Lung (tissue), 11 donors: ENCODE measurements at regions not wholly inside any gene's neighbourhood (a gene's known extent, or its start where the extent isn't known, plus 50 kb on each side); places are given as distances from the start of the nearest gene placed in this dataset.

Experiments
- ATAC-seq: fragments of 200-7000 bp; cut with Tn5 transposase; one replicate; pipeline ENCODE4 v1.9.1; 2020; ENCODE audit warnings: moderate number of reproducible peaks; ENCODE audit not compliant: insufficient read depth, low FRiP score
- DNase-seq, 3 donors: peaks; one replicate each; pipeline ENCODE4 v3.0.0-alpha.2; 2013 to 2017
- H3K27ac ChIP-seq, 2 donors: one replicate each; pipeline ENCODE4 v1.5.1; 2013; ENCODE audit warnings: mild to moderate bottlenecking in 2 of 2, moderate library complexity in 2 of 2, control low read depth in 1 of 2, inconsistent platforms in 1 of 2, low read depth in 1 of 2, low read length in 1 of 2
- H3K27me3 ChIP-seq, 3 donors: one replicate each; pipeline ENCODE4 v1.5.1; 2013; ENCODE audit warnings: low read length in 2 of 3; ENCODE audit not compliant: control insufficient read depth in 3 of 3, insufficient read depth in 3 of 3
- H3K36me3 ChIP-seq, 4 donors: one replicate each; pipeline ENCODE4 v1.5.1; 2013; ENCODE audit warnings: low read length in 4 of 4, mild to moderate bottlenecking in 1 of 4, moderate library complexity in 1 of 4; ENCODE audit not compliant: control insufficient read depth in 4 of 4, insufficient read depth in 4 of 4
- H3K4me1 ChIP-seq, 5 donors: one replicate each; pipeline ENCODE4 v1.5.1; 2013; ENCODE audit warnings: low read length in 5 of 5, mild to moderate bottlenecking in 2 of 5, moderate library complexity in 1 of 5; ENCODE audit not compliant: control insufficient read depth in 5 of 5, insufficient read depth in 5 of 5
- H3K4me3 ChIP-seq: one replicate; pipeline ENCODE4 v1.5.1; 2013; ENCODE audit warnings: mild to moderate bottlenecking, control low read depth, moderate library complexity
- H3K9ac ChIP-seq, 2 donors: one replicate each; pipeline ENCODE4 v1.5.1; 2013; ENCODE audit warnings: low read length in 2 of 2, control low read depth in 1 of 2; ENCODE audit not compliant: insufficient read depth in 1 of 2
- H3K9me3 ChIP-seq, 4 donors: one replicate each; pipeline ENCODE4 v1.5.1; 2013; ENCODE audit warnings: low read length in 3 of 4, mild to moderate bottlenecking in 1 of 4, moderate library complexity in 1 of 4; ENCODE audit not compliant: control insufficient read depth in 4 of 4, insufficient read depth in 3 of 4
- WGBS, 2 donors: extraction: QIAGEN DNeasy Blood & Tissue Kit; methylation state at CpG; one replicate each; pipeline ENCODE4 v1.1.7; 2013; 5-methylcytosine and 5-hydroxymethylcytosine counted together
- TF ChIP-seq, protein P1 (sequence below): IDR thresholded peaks from 2 replicates; pipeline ENCODE4 v1.5.1; 2012; ENCODE audit warnings: mild to moderate bottlenecking; ENCODE audit errors: control extremely low read depth, extremely low read depth
- donor health status: control.
- donor health status: control.
- donor health status: Bipolar disorder and iron deficiency.
- donor health status: healthy.
- donor health status: DM: yes; HTN: yes; CAD: no.

DNA sequence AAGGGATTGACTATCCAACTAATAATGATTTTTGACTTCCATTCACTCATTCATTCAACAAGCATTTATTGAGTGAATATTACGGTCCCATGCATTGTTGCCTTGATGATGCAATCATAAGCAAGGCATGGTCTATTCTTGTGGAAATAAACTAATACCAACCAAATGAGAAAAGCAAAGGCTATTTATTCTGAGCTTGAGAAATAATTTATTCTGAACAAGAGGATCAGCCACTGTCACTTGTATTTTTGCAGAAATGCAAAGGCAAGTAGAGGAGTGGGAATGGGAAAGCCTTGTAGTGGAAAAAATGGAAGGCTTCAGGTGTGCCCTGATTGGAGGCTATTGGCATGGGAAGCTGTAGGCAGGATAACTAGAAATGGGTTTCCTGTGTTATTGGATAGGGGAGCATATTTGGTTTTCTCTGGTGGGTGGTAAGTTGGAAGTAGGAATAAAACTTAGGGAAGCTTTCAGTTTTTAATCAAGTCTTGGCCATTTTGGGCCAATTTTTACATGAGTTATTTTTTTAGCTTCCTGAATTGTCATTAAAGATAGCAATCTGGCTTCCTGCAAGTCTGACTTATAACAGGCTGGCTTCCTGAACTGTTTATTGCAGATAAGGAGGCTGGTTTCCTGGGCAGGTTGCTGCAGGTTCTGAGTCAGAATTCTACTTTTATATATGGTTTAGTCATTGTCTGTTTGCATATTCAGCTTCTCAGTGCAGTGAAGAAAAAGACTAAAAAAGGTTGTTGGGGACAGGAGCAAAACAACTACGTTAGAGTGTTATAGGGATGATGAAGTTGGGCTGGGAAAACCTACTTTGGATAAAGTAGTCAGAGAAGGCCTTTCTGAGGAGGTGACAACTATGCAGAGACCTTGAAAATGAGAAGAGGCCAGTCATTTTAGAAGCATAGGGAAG, 106.7 kb downstream of the APIP start:
- H3K4me1 ChIP-seq: no peaks in the 10 kb centered on the region
- H3K9me3 ChIP-seq: peaks cover 0 to 5% (median 0%) of the 10 kb centered on the region in 4 donors
- no peaks in the 10 kb centered on the region for H3K36me3 ChIP-seq
- H3K9ac ChIP-seq: no peak overlapping the region
- H3K27me3 ChIP-seq: no peaks in the 10 kb centered on the region
- ATAC-seq: no peak
- WGBS, 2 donors: 53 to 65% methylated on average over 2 of the region's 2 CpGs
- no peak overlapping the region for H3K4me3 ChIP-seq
- TF ChIP-seq, protein P1, sequence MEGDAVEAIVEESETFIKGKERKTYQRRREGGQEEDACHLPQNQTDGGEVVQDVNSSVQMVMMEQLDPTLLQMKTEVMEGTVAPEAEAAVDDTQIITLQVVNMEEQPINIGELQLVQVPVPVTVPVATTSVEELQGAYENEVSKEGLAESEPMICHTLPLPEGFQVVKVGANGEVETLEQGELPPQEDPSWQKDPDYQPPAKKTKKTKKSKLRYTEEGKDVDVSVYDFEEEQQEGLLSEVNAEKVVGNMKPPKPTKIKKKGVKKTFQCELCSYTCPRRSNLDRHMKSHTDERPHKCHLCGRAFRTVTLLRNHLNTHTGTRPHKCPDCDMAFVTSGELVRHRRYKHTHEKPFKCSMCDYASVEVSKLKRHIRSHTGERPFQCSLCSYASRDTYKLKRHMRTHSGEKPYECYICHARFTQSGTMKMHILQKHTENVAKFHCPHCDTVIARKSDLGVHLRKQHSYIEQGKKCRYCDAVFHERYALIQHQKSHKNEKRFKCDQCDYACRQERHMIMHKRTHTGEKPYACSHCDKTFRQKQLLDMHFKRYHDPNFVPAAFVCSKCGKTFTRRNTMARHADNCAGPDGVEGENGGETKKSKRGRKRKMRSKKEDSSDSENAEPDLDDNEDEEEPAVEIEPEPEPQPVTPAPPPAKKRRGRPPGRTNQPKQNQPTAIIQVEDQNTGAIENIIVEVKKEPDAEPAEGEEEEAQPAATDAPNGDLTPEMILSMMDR: no peak
- no peak for DNase-seq
- H3K27ac ChIP-seq: no peak overlapping the region

DNA sequence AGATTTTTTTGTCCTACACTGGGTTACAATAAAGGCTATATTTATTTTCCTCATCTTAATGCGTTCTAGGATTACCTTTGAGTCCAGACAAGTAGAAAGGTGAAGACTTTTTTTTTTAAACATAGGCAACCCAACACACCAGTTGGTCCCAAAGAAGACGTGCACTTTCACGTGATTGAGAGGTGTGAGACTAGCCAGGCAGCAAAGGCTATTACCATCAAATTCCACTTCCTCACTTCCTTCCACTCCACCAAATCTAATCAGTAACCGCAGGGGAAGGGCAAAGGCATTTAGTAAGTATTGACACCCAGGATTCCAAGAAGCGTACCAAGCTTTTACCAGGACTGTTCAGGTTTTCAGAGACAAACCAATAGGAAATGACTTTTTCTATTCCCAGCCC, 109.3 kb downstream of the APIP start:
- TF ChIP-seq, protein P1: no peak
- Histone ChIP-seq H3K36me3 (no peaks in the 10 kb centered on the region), H3K27me3 (no peaks in the 10 kb centered on the region), H3K9ac (no peak overlapping the region), H3K4me3 (no peak overlapping the region), H3K27ac (no peak overlapping the region), H3K9me3 (no peaks in the 10 kb centered on the region), H3K4me1 (no peaks in the 10 kb centered on the region)
- DNase-seq (no peak), ATAC-seq (no peak)
- 75 to 85% methylated on average over 5 of the region's 5 CpGs for WGBS, 2 donors

DNA sequence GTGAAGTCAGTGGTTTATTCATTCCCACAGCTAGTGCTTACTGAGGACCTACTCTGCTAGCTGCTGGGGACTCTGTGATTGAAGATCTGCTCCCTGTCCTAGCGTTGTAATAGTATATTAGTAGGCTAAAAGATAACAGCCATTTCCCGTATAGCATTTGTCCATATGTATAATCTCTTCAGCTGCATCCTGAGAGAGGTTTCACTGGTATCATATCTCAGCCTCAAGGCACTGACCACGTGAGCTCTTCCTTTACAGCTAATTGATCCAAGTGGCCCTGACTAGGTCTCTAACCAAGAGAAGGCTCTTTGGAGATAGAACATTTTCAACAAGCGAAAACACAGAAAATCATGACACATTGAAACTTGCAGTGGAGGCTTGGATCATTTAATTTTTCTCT, 110.2 kb downstream of the APIP start:
- H3K9me3 ChIP-seq: no peaks in the 10 kb centered on the region
- TF ChIP-seq, protein P1: no peak
- DNase-seq: no peak

More for the DNA sequence above, 110.2 kb downstream of the APIP start:
- no peak for ATAC-seq
- H3K27ac ChIP-seq: no peak overlapping the region
- no peaks in the 10 kb centered on the region for H3K4me1 ChIP-seq
- no peak overlapping the region for H3K4me3 ChIP-seq
- no peak overlapping the region for H3K9ac ChIP-seq
- no peaks in the 10 kb centered on the region for H3K27me3 ChIP-seq
- no peaks in the 10 kb centered on the region for H3K36me3 ChIP-seq
- WGBS, 2 donors: 78 to 83% methylated on average over 4 of the region's 4 CpGs
